Activated CD8-positive, alpha-beta T cell treated with anti-CD3 and anti-CD28 coated beads, Interleukin-2, amount 10 ng/mL, durations not matched to agents 7 days and 5 days (primary cell): ENCODE measurements at regions not wholly inside any gene's neighbourhood (a gene's known extent, or its start where the extent isn't known, plus 50 kb on each side); places are given as distances from the start of the nearest gene placed in this dataset.

Source experiments
- ATAC-seq: fragments of 150-1000 bp; cut with Tn5 transposase; one replicate; pipeline ENCODE4 v1.10.0; 2021; ENCODE audit warnings: moderate library complexity
- CTCF ChIA-PET: fragments of 350-600 bp; sonication (Branson Sonifier 250); formaldehyde crosslinking; loops from one replicate; lab custom pipeline; 2021; ENCODE audit warnings: antibody characterized with exemption; lab: Charles Lee
- POLR2A ChIA-PET: fragments of 350-600 bp; sonication (Branson Sonifier 250); formaldehyde crosslinking; loops from one replicate; lab custom pipeline; 2021; ENCODE audit warnings: antibody characterized with exemption; lab: Charles Lee
- DNase-seq: peaks from one replicate; pipeline ENCODE4 v3.0.0-alpha.2; 2020
- H3K27ac Mint-ChIP-seq: one replicate; pipeline ENCODE4 v1.8.0; 2021; ENCODE audit warnings: mild to moderate bottlenecking, mixed read lengths
- H3K27me3 Mint-ChIP-seq: one replicate; pipeline ENCODE4 v1.8.0; 2021; ENCODE audit warnings: low read depth, mixed read lengths
- H3K36me3 Mint-ChIP-seq: one replicate; pipeline ENCODE4 v1.8.0; 2021; ENCODE audit warnings: low read depth, mixed read lengths
- H3K4me1 Mint-ChIP-seq: one replicate; pipeline ENCODE4 v1.8.0; 2021; ENCODE audit warnings: low read depth, mixed read lengths
- H3K4me3 Mint-ChIP-seq: one replicate; pipeline ENCODE4 v1.8.0; 2021; ENCODE audit warnings: mild to moderate bottlenecking, mixed read lengths
- H3K9me3 Mint-ChIP-seq: one replicate; pipeline ENCODE4 v1.8.0; 2022; ENCODE audit warnings: mixed read lengths; ENCODE audit not compliant: insufficient read depth

- Mint-ChIP-seq H3K36me3 (no peaks in the 10 kb centered on the region), H3K27ac (no peak overlapping the region), H3K9me3 (peaks cover 16% of the 10 kb centered on the region), H3K4me1 (no peaks in the 10 kb centered on the region), H3K4me3 (no peak overlapping the region), H3K27me3 (no peaks in the 10 kb centered on the region)
- ChIA-PET POLR2A (no interaction called here), CTCF (no interaction called here)
- DNase-seq, result no peak
- no peak for ATAC-seq
These were observed 318.8 kb upstream of the CDH10 start for GRCh38 chr5:24963611-24964010.

- Mint-ChIP-seq H3K27ac (no peak overlapping the region), H3K9me3 (peaks cover 34% of the 10 kb centered on the region), H3K4me3 (no peak overlapping the region), H3K36me3 (no peaks in the 10 kb centered on the region), H3K4me1 (no peaks in the 10 kb centered on the region), H3K27me3 (no peaks in the 10 kb centered on the region)
- ATAC-seq (no peak), DNase-seq (no peak)
- ChIA-PET POLR2A (no interaction called here), CTCF (no interaction called here)
These were observed 278.6 kb upstream of the CDH10 start for GRCh38 chr5:24923400-24923799.

- Mint-ChIP-seq H3K27me3 (no peaks in the 10 kb centered on the region), H3K9me3 (peaks cover 28% of the 10 kb centered on the region), H3K4me1 (no peaks in the 10 kb centered on the region), H3K4me3 (no peak overlapping the region), H3K36me3 (no peaks in the 10 kb centered on the region), H3K27ac (no peak overlapping the region)
- ChIA-PET POLR2A (no interaction called here), CTCF (no interaction called here)
- DNase-seq (no peak), ATAC-seq (no peak)
These were observed 273.9 kb upstream of the CDH10 start for GRCh38 chr5:24918676-24919075.

- Mint-ChIP-seq H3K27me3 (no peaks in the 10 kb centered on the region), H3K36me3 (no peaks in the 10 kb centered on the region), H3K9me3 (peaks cover 20% of the 10 kb centered on the region), H3K4me3 (no peak overlapping the region), H3K27ac (no peak overlapping the region), H3K4me1 (no peaks in the 10 kb centered on the region)
- no peak for ATAC-seq
- ChIA-PET CTCF (no interaction called here), POLR2A (no interaction called here)
- no peak for DNase-seq
These were observed 272.1 kb upstream of the CDH10 start for GRCh38 chr5:24916863-24917262.

- no peaks in the 10 kb centered on the region for H3K4me1 Mint-ChIP-seq
- ChIA-PET CTCF (no interaction called here), POLR2A (no interaction called here)
- H3K9me3 Mint-ChIP-seq, result peaks cover 21% of the 10 kb centered on the region
- no peak for ATAC-seq
- H3K36me3 Mint-ChIP-seq, result no peaks in the 10 kb centered on the region
- H3K27me3 Mint-ChIP-seq, result no peaks in the 10 kb centered on the region
- DNase-seq, result no peak
- H3K4me3 Mint-ChIP-seq, result no peak overlapping the region
- no peak overlapping the region for H3K27ac Mint-ChIP-seq
These were observed 264.4 kb upstream of the CDH10 start for GRCh38 chr5:24909210-24909609.

GRCh38 chr5:24906689-24907088 is 261.9 kb upstream of the CDH10 start:
- Mint-ChIP-seq H3K4me1 (no peaks in the 10 kb centered on the region), H3K36me3 (no peaks in the 10 kb centered on the region), H3K27ac (no peak overlapping the region), H3K4me3 (no peak overlapping the region), H3K27me3 (no peaks in the 10 kb centered on the region), H3K9me3 (peaks cover 21% of the 10 kb centered on the region)
- ChIA-PET CTCF (no interaction called here), POLR2A (no interaction called here)
- ATAC-seq (no peak), DNase-seq (no peak)

- Mint-ChIP-seq H3K4me1 (no peaks in the 10 kb centered on the region), H3K4me3 (no peak overlapping the region), H3K36me3 (no peaks in the 10 kb centered on the region), H3K9me3 (peaks cover 21% of the 10 kb centered on the region), H3K27me3 (no peaks in the 10 kb centered on the region), H3K27ac (no peak overlapping the region)
- CTCF ChIA-PET, result no interaction called here
- DNase-seq (no peak), ATAC-seq (no peak)
- POLR2A ChIA-PET, result no interaction called here
These were observed 260.3 kb upstream of the CDH10 start for GRCh38 chr5:24904981-24905517.

- ChIA-PET POLR2A (no interaction called here), CTCF (no interaction called here)
- DNase-seq, result no peak
- Mint-ChIP-seq H3K27ac (no peak overlapping the region), H3K9me3 (peaks cover 11% of the 10 kb centered on the region), H3K4me1 (no peaks in the 10 kb centered on the region), H3K36me3 (no peaks in the 10 kb centered on the region), H3K27me3 (no peaks in the 10 kb centered on the region), H3K4me3 (no peak overlapping the region)
- no peak for ATAC-seq
These were observed 254.4 kb upstream of the CDH10 start for GRCh38 chr5:24899180-24899579.

GRCh38 chr5:24864244-24864643 is 219.5 kb upstream of the CDH10 start:
- ATAC-seq, result no peak
- Mint-ChIP-seq H3K27me3 (no peaks in the 10 kb centered on the region), H3K36me3 (no peaks in the 10 kb centered on the region), H3K4me1 (no peaks in the 10 kb centered on the region), H3K9me3 (peaks cover 20% of the 10 kb centered on the region), H3K27ac (no peak overlapping the region), H3K4me3 (no peak overlapping the region)
- POLR2A ChIA-PET, result no interaction called here
- DNase-seq, result no peak
- CTCF ChIA-PET, result no interaction called here

- ATAC-seq (no peak), DNase-seq (no peak)
- Mint-ChIP-seq H3K27me3 (no peaks in the 10 kb centered on the region), H3K4me3 (no peak overlapping the region), H3K27ac (no peak overlapping the region), H3K4me1 (no peaks in the 10 kb centered on the region), H3K36me3 (no peaks in the 10 kb centered on the region), H3K9me3 (peaks cover 20% of the 10 kb centered on the region)
- POLR2A ChIA-PET, result no interaction called here
- CTCF ChIA-PET, result no interaction called here
These were observed 217.3 kb upstream of the CDH10 start for GRCh38 chr5:24862117-24862516.

- Mint-ChIP-seq H3K27ac (no peak overlapping the region), H3K9me3 (no peaks in the 10 kb centered on the region), H3K4me1 (no peaks in the 10 kb centered on the region), H3K4me3 (no peak overlapping the region), H3K27me3 (no peaks in the 10 kb centered on the region), H3K36me3 (no peaks in the 10 kb centered on the region)
- DNase-seq (no peak), ATAC-seq (no peak)
- POLR2A ChIA-PET, result no interaction called here
- CTCF ChIA-PET, result no interaction called here
These were observed 210.7 kb upstream of the CDH10 start for GRCh38 chr5:24855485-24855884.

GRCh38 chr5:24854850-24855249 is 210.1 kb upstream of the CDH10 start:
- ChIA-PET CTCF (no interaction called here), POLR2A (no interaction called here)
- H3K36me3 Mint-ChIP-seq, result no peaks in the 10 kb centered on the region
- H3K27me3 Mint-ChIP-seq, result no peaks in the 10 kb centered on the region
- no peaks in the 10 kb centered on the region for H3K4me1 Mint-ChIP-seq
- DNase-seq (no peak), ATAC-seq (no peak)
- H3K4me3 Mint-ChIP-seq, result no peak overlapping the region
- no peak overlapping the region for H3K27ac Mint-ChIP-seq
- no peaks in the 10 kb centered on the region for H3K9me3 Mint-ChIP-seq

- Mint-ChIP-seq H3K9me3 (no peaks in the 10 kb centered on the region), H3K27ac (no peak overlapping the region), H3K4me1 (no peaks in the 10 kb centered on the region), H3K4me3 (no peak overlapping the region), H3K36me3 (no peaks in the 10 kb centered on the region), H3K27me3 (no peaks in the 10 kb centered on the region)
- CTCF ChIA-PET, result no interaction called here
- POLR2A ChIA-PET, result no interaction called here
- DNase-seq (no peak), ATAC-seq (no peak)
These were observed 209.6 kb upstream of the CDH10 start for GRCh38 chr5:24854350-24854749.
